Lower leg skin (tissue), 3 donors: ENCODE measurements at regions not wholly inside any gene's neighbourhood (a gene's known extent, or its start where the extent isn't known, plus 50 kb on each side); places are given as distances from the start of the nearest gene placed in this dataset.

Source experiments
- CTCF ChIP-seq, 3 donors: fragments of 450-650 bp; IDR thresholded peaks; one replicate each; pipeline ENCODE4 v1.5.1; 2016; ENCODE audit warnings: antibody characterized with exemption in 3 of 3, mild to moderate bottlenecking in 3 of 3, moderate library complexity in 2 of 3
- POLR2A ChIP-seq, 2 donors: fragments of 450-650 bp; IDR thresholded peaks; one replicate each; pipeline ENCODE4 v1.6.1; 2016 to 2017; ENCODE audit warnings: antibody characterized with exemption in 2 of 2, mild to moderate bottlenecking in 1 of 2, moderate library complexity in 1 of 2

DNA sequence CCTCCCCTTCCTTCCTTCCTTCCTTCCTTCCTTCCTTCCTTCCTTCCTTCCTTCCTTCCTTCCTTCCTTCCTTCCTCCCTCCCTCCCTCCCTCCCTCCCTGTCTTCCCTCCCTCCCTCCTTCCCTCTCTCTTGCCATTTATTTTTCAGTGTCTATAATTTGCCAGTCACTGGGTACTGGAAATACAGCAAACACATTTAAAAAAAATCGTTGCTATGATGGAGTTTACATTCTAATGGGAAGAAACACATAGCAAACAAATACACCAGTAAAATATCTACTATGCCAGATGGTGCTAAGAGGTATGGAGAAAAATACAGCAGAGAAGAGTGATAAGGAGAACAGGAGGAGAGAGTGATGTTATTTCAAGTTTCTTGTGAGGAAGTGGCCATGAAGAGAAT lies 309.5 kb downstream of the CTH start:
- TF ChIP-seq CTCF (IDR thresholded peaks at IDR 0.05): no peak
- TF ChIP-seq POLR2A (IDR thresholded peaks at IDR 0.05): no peak
